ENCODE measurements at regions not wholly inside any gene's neighbourhood (a gene's known extent, or its start where the extent isn't known, plus 50 kb on each side); places are given as distances from the start of the nearest gene placed in this dataset.

DNA sequence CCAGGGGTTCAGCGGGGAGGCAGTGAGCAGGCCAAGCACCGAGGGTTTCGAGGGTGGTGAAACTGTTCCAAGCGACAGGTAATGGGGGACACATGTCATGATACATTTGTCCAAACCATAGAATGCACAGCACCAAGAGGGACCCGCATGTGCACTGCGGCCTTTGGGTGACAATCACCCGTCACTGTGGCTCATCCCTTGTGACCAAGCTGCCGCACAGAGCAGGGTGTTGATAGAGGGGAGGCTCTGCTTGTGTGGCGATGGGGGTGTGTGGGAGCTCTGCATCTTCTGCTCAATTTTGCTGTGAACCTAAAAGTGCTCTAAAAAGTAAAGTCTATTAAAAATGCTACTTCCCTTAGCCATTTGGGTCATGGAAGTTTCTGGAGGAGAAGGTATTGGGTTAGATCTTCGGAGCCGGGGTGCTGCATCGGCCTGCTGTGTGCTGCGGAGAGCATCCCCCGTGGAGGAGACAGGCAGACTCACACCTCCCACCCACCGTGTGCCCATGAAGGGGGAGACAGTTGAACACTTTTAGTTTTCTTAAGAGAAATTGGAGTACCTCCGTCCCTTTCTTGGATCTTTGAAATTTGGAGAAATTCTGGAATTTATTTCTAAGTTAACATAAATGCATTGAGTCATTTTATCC, 280.4 kb upstream of the IRX2 start:
- TF ChIP-seq CTCF (IDR thresholded peaks at IDR 0.05; ENCODE audit: borderline replicate concordance, control extremely low read depth, extremely low read depth, insufficient read depth, missing control alignments), result no peak
- no peak for DNase-seq (ENCODE audit: low spot score)
- in situ Hi-C loops (cut with MboI; ENCODE audit: low sequenced_read_pairs, unreplicated experiment), result no loop called here

GRCh38 chr5:3030511-3031165, 279.2 kb upstream of the IRX2 start:
- in situ Hi-C loops (cut with MboI; ENCODE audit: low sequenced_read_pairs, unreplicated experiment), result no loop called here
- no peak for TF ChIP-seq CTCF (IDR thresholded peaks at IDR 0.05; ENCODE audit: borderline replicate concordance, control extremely low read depth, extremely low read depth, insufficient read depth, missing control alignments)
- DNase-seq (ENCODE audit: low spot score), result no peak

GRCh38 chr5:3029396-3029795, 277.9 kb upstream of the IRX2 start:
- in situ Hi-C loops (cut with MboI; ENCODE audit: low sequenced_read_pairs, unreplicated experiment), result no loop called here
- no peak for DNase-seq (ENCODE audit: low spot score)
- TF ChIP-seq CTCF (IDR thresholded peaks at IDR 0.05; ENCODE audit: borderline replicate concordance, control extremely low read depth, extremely low read depth, insufficient read depth, missing control alignments), result no peak

DNA sequence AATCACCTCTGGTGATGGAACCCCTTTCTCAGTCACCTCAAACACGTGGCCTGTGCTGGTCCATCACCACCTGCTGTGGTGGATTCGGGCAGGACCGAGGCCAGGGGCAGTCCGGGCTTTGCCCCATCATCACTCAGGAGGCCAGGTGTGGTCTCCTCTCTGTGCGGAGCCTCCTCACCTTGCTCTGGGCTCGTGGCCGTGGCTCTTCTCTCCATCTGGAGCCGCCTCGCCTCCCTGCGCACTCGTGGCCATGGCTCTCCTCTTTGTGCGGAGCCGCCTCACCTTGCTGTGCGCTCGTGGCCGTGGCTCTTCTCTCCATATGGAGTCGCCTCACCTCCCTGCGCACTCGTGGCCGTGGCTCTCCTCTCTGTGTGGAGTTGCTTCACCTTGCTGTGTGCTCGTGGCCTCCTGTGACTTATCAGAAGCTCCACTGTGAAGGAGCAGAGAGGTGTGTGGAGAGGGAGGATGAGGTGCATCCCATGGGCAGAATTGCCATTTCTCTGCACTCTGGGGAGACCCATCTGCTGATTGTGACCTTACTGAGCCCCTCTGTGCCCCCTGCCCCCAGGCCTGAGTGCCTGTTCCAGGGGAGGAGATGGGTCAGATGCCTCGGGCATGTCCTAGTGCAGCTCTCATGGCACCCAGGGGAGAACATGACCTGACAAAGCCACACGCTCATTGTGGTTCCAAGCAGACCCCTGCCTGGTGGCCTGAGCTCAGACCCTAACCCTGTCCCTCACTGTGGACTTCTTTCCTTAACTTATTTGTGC, 276.6 kb upstream of the IRX2 start:
- no peak for DNase-seq (ENCODE audit: low spot score)
- in situ Hi-C loops (cut with MboI; ENCODE audit: low sequenced_read_pairs, unreplicated experiment), result no loop called here
- no peak for TF ChIP-seq CTCF (IDR thresholded peaks at IDR 0.05; ENCODE audit: borderline replicate concordance, control extremely low read depth, extremely low read depth, insufficient read depth, missing control alignments)

DNA sequence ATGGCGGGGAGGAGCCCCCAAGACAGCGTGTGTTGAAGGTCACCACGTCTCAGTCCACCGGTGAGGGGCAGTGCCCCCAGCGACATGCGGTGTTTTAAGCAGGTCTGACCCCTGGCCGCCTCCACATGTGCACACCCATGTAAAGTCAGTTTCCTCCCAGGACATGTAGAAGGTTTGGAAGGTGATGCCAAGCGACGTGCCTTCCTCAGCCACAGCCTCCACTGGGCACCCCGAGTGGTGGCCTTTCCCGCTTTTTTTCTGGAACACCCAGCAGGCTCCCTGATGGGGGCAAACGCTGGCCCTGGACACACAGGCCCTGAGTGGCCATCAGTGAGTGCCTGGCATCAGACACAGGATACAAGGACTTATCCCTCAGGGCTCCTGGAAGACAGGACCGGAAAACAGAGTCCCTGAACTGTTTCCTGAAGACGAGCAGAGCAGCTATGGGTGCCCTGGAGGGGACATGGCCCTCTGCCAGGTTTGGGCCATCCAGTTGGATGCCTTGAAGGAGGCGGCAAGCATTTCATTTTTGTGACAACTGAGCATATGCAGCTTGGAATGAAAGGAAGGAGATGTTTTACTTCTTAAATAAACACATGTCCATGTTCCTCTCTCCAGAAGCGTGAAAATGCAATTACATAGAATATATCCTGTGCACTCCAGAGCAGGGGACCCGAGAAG, 275.8 kb upstream of the IRX2 start:
- in situ Hi-C loops (cut with MboI; ENCODE audit: low sequenced_read_pairs, unreplicated experiment), result no loop called here
- no peak for TF ChIP-seq CTCF (IDR thresholded peaks at IDR 0.05; ENCODE audit: borderline replicate concordance, control extremely low read depth, extremely low read depth, insufficient read depth, missing control alignments)
- DNase-seq (ENCODE audit: low spot score), result no peak

GRCh38 chr5:3026651-3027050, 275.2 kb upstream of the IRX2 start:
- DNase-seq (ENCODE audit: low spot score), result no peak
- no peak for TF ChIP-seq CTCF (IDR thresholded peaks at IDR 0.05; ENCODE audit: borderline replicate concordance, control extremely low read depth, extremely low read depth, insufficient read depth, missing control alignments)
- in situ Hi-C loops (cut with MboI; ENCODE audit: low sequenced_read_pairs, unreplicated experiment), result no loop called here
